GM19328 (cell line): ENCODE measurements at regions not wholly inside any gene's neighbourhood (a gene's known extent, or its start where the extent isn't known, plus 50 kb on each side); places are given as distances from the start of the nearest gene placed in this dataset.
"Not testable (repeated sequence)": the region's sequence is repeated elsewhere in the genome, so short reads cannot be mapped to it uniquely, and the experiment has no call there.

Source experiments
- ATAC-seq: cut with Tn5 transposase; IDR thresholded peaks from one replicate; pipeline ENCODE4 v1.9.1; 2021; ENCODE audit warnings: mild to moderate bottlenecking, moderate library complexity; ENCODE audit not compliant: unreplicated experiment

- no peak for ATAC-seq
These were observed 393.9 kb downstream of the TUSC1 start for GRCh38 chr9:25284365-25284764.

DNA sequence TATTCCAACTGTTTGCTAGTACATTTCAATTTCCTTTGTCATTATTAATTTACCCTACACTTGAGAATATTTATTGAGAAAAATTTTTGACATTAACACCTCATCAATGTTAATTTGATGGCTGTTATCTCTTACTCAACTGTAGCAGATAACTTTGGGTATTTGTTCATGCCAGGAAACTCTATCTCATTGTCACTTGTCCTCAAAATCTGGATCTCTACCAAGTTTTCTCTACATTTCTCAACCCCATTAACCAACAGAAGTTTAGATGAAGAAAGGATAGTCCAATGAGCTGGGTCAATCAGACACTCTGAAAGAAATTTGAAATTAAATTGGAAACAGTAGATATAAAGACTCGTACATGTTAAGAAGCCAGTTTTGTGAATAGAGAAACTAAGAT is 395.3 kb downstream of the TUSC1 start:
- ATAC-seq: no peak

GRCh38 chr9:25261445-25261844 is 416.8 kb downstream of the TUSC1 start:
- ATAC-seq: no peak

DNA sequence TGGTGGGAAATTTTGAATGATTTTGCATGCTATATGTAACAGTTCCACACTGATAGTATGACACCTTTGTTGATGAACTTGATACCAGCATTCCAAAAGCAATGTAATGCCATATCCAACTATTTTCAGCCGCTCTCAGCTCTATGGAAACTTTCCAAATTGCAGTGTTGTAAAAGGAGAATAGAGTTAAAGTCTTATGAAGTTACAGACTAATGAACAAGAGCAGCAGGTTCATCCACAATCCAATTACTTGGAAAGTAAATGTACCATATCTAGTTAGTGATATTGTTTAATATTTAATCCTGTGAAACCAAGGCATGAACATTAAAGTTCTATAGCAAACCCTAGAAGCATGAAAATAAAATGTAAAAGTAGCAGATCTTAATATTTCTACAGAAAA is 418.2 kb downstream of the TUSC1 start:
- no peak for ATAC-seq

DNA sequence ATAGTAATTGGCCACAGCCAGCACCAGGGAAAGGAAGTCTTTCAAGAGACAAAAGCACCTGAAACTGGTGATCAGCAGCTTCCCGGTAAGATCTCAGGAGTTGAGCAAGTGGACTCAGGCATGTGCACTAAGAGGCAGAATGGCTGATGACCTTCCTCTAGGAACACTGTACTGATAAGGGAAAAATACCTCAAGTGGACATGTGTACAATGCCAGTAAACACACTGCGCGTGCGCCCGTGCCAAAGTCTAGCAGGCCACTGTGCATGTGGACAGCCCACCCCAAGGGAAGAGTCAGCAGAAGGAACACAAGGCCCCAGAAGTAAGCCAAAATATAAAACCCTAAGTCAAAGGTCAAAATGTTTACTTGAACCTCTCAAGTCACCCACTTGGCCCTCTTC is 423.0 kb downstream of the TUSC1 start:
- ATAC-seq: no peak

DNA sequence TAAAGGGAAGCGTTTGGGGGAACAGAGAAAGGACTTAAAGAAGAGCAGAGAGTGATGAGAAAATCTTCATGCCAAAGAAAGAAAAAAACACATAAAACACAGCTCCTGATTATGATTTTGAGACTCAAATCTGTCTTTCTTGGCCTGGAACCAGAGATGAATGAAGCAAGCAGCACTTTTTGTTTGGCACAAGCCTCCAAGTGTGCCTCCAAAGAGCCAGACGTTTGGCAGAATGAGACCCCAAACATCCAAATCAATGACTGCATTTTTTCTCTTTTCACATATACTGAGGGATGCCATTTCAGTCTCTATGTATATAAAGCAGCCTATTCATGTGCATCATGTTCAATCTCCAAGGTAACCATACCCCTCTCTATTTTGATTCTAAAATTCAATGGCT is 424.2 kb downstream of the TUSC1 start:
- no peak for ATAC-seq

DNA sequence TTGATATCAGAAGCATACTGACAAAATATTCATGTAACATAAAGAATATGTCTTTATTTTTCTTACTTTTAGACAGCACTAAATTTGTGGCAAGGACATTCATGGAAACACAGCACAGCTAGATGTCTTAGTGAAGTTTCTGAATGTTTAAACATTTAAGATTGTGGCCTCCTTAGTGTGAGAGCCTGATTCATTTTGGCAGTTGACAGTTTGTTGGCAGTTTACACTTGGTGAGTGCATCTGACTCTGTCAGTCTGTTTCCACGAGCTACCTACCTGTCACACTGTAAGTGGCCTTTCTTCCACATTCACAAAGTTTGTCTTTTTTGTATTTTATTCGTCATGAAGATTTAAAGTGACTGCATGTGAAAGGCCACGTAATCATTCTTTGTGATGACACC is 436.8 kb downstream of the TUSC1 start:
- ATAC-seq: no peak

GRCh38 chr9:25226901-25227686 is 451.1 kb downstream of the TUSC1 start:
- no peak for ATAC-seq

- ATAC-seq: no peak
These were observed 452.1 kb downstream of the TUSC1 start for GRCh38 chr9:25225938-25226760.

DNA sequence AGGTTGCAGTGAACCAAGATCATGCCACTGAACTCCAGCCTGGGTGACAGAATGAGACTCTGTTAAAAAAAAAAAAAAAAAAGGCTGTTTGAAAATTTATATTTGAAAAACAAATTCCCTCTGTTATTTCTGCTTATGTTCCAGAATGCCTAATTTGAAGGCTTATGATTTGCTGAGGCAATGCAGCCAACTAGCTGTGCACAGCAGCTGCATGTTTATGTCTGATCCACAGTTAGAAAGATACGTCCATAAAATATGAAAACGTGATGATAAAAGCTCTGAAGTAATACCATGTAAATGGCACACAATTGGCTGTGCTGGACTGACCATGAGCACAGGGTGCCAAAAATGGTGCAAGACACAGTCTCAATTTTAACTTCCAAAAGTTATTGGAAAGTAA is 453.2 kb downstream of the TUSC1 start:
- ATAC-seq: no peak

- no peak for ATAC-seq
These were observed 453.9 kb downstream of the TUSC1 start for GRCh38 chr9:25224309-25224708.

DNA sequence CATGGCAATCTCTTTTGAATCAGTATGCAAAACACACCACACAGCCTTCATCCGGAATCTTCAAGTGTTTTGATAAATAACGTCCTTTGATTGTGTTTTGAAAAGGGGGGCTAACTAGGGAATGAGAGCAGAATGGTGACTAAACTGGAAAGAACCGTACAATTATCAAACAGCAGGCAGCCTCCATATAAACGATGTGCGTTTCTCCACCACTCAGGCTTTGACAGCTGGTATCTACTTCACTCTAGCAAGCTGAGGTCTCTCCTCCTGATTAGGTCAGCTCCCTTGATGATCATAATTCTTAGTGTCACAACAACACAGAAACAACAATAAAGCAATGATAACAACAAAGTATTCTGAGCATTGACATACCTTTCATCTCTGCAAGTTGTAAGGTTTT is 465.9 kb downstream of the TUSC1 start:
- ATAC-seq: no peak

DNA sequence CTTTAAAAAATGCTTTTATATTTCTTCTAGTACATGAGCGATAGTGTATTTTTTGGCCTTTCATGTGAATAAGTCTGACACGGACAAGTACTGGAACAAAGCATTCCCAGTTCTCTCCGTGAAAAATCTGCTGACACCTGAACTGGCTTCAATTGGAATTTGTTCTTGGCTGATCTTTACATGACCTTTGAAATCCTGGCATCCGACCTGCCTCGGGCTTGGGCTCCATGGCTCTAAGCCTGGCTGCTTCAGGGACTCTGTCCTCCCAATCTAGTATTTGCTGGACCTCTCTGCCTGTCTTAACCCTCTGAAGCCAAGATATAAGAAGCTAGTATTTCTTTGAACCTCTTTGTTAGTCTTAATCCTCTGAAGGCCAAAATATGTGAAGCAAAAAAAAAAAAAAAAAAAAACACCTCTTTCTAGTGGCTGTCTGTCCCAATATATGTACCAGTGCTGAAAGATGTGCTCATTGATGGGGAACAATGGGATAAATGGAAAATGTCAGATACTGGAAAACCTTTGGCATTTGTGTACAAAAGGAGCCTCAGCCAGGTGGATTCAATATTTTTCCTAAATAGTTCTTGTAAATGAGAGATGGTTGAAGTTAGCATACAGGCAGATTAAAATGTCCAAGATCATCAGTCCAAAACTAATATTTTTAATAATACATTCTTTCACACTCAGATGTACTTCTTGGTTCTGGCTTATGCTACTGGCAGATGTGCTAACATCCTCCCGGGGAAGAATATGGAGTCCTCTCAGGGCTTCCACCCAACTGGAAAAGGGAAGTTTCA is 470.6 kb downstream of the TUSC1 start:
- ATAC-seq: no peak

DNA sequence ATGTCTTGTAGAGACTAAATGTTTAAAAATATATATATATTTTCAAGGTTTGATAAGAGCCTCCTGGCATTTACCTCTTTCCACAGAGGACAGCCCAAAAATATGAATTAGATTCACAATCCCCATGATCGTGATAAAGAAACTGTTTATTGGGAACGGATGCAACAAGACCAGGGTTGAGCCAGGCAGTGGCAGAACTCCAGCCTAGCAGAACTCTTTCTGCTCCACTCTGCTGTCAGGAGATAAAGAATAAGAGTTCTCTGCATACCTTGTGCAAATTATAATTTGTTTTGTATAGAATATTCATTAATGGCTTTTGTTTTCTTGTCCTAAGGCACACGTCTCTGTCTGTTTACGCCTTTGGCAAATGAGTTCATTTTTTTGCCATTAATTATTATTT is 472.2 kb downstream of the TUSC1 start:
- ATAC-seq: no peak

DNA sequence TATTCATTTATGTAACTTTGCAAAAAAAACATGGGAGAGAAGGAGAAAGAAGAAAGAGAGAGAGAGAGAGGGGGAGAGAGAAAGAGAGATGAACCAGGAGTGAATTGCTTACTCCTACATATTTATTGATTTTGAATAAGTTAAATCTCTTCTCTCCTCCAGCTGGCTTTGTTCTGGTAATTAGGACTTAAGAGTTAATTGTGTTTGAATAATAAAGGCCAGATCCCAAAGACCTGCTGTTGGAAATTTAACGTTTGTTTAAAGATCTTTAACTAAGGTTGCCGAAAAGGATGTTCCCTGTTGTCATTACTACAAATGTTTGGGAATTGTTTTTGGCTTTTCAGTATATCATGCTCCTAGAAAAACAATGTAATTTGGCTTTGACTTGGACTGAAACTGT is 473.0 kb downstream of the TUSC1 start:
- ATAC-seq: no peak

GRCh38 chr9:25177858-25178257 is 500.4 kb downstream of the TUSC1 start:
- ATAC-seq: no peak

DNA sequence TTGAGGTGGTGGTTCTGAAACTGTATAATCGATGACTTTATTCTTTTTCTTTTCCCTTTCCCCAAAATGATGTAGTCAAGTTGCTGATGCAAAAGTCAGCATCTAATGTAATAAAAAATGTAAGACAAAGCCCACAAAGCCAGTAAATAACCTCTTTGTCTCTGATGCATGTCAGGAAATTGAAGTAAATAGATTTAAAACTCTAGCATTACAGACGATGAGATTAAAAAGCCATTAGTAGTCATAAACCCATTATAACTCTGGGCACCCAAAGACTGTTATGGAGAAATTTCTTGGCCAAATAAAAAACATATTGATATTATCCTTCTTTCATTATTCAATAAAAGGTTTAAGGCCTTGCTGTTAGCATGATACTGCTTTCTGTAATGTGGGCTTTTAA is 548.7 kb downstream of the TUSC1 start:
- ATAC-seq: no peak

DNA sequence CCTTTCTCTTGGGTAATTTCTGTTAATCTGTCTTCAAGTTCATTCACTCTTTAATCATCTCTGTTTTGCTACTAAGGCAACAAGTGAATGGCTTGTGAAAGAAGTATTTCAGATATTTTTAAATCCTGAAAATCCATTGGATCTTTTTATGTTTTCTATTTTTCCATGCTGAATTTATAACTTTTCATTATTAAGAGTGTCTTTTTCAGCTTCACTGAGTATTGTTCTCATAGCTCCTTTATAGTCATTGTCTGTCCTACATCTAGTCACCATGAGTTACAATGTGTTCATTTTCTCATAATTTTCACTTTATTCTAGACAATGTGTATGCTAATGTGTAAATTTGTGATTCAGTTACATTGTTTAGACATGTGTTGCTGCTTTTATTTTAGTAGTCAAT is 556.4 kb downstream of the TUSC1 start:
- ATAC-seq: no peak

DNA sequence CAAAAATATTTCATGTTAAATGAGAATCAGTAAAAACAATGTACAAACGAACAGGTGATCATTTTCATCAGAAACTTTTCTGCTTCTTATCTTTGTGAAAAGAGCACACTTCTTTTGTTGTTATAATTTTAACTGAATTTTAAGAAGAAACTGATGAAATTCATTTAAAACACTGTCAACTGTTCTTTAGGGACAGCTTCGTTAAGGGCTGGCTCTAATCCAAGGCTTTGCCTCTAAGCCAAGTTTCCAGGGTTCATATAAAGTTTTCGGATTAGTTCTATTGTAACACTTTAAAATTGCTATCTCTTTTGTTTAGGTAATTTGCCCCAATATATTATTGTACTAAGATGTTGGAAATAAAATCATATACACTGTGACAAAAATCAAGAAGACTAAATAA is 559.2 kb downstream of the TUSC1 start:
- no peak for ATAC-seq

GRCh38 chr9:25117791-25118190 is 560.5 kb downstream of the TUSC1 start:
- ATAC-seq: no peak

GRCh38 chr9:25102204-25102603 is 556.5 kb upstream of the IZUMO3 start:
- ATAC-seq: not testable (repeated sequence)

GRCh38 chr9:25094518-25094917 is 548.8 kb upstream of the IZUMO3 start:
- no peak for ATAC-seq
